SK-N-SH (cell line): ENCODE measurements at regions not wholly inside any gene's neighbourhood (a gene's known extent, or its start where the extent isn't known, plus 50 kb on each side); places are given as distances from the start of the nearest gene placed in this dataset.

Experiments
- CTCF ChIA-PET: fragments of 300-600, 350-600 bp; formaldehyde crosslinking; extraction: SDS; loops from one replicate; lab custom pipeline; 2021; lab: Yijun Ruan, JAX
- POLR2A ChIA-PET: fragments of 350-600 bp; sonication (Branson Sonifier 250); formaldehyde crosslinking; extraction: SDS; loops from one replicate; lab custom pipeline; 2020; ENCODE audit warnings: antibody characterized with exemption, inconsistent platforms; lab: Yijun Ruan, JAX
- DNase-seq: peaks from one replicate; pipeline ENCODE4 v3.0.0; 2012
- H2AFZ ChIP-seq: fragments of 200-600 bp; sonication (generic); 2 replicates; pipeline ENCODE4 v1.8.1; 2016; ENCODE audit warnings: antibody characterized with exemption, mild to moderate bottlenecking, low read depth
- H3F3A ChIP-seq: fragments of 200-600 bp; sonication (generic); replicated peaks from 2 replicates; pipeline ENCODE3; 2016; ENCODE audit warnings: antibody characterized with exemption, mild to moderate bottlenecking; ENCODE audit not compliant: insufficient read depth
- H3K27ac ChIP-seq, 2 experiments: fragments of 200-500 bp in 1 of 2; fragments of 200-600 bp in 1 of 2; sonication (Bioruptor generic) in 1 of 2; sonication (generic), shearing (Covaris generic) in 1 of 2; 2 replicates each; pipeline versions ENCODE4 v1.5.1 to v1.6.1; 2014 to 2016; ENCODE audit warnings: low read depth in 2 of 2, inconsistent platforms in 1 of 2, low read length in 1 of 2, mild to moderate bottlenecking in 1 of 2, mixed read lengths in 1 of 2
- H3K27me3 ChIP-seq: fragments of 200-600 bp; sonication (generic), shearing (Covaris generic); 2 replicates; pipeline ENCODE4 v1.6.1; 2016; ENCODE audit warnings: mixed run types; ENCODE audit not compliant: insufficient read depth
- H3K36me3 ChIP-seq, 2 experiments: fragments of 200-500 bp in 1 of 2; fragments of 200-600 bp in 1 of 2; sonication (Bioruptor generic) in 1 of 2; sonication (generic) in 1 of 2; replicated peaks in 1 of 2; 2 replicates each; pipeline versions ENCODE3 to v1.5.1; 2014 to 2016; ENCODE audit warnings: low read length in 1 of 2, mild to moderate bottlenecking in 1 of 2; ENCODE audit not compliant: insufficient read depth in 2 of 2, control insufficient read depth in 1 of 2
- H3K4me1 ChIP-seq, 2 experiments: fragments of 200-500 bp in 1 of 2; fragments of 200-600 bp in 1 of 2; sonication (Bioruptor generic) in 1 of 2; sonication (generic), shearing (Covaris generic) in 1 of 2; 2 replicates each; pipeline versions ENCODE4 v1.5.1 to v1.6.1; 2014 to 2016; ENCODE audit warnings: low read depth in 1 of 2, low read length in 1 of 2, mixed run types in 1 of 2; ENCODE audit not compliant: insufficient read depth in 2 of 2, control insufficient read depth in 1 of 2
- H3K4me2 ChIP-seq: fragments of 200-600 bp; sonication (generic), shearing (Covaris generic); 2 replicates; pipeline ENCODE4 v1.6.1; 2017; ENCODE audit warnings: mixed run types
- H3K4me3 ChIP-seq, 2 experiments: fragments of 200-500 bp in 1 of 2; fragments of 200-600 bp in 1 of 2; sonication (Bioruptor generic) in 1 of 2; sonication (generic), shearing (Covaris generic) in 1 of 2; 2 replicates each; pipeline versions ENCODE4 v1.5.1 to v1.8.1; 2014 to 2016; ENCODE audit warnings: low read depth in 2 of 2, inconsistent platforms in 1 of 2, low read length in 1 of 2, mild to moderate bottlenecking in 1 of 2, mixed read lengths in 1 of 2, moderate library complexity in 1 of 2
- H3K79me2 ChIP-seq: fragments of 200-600 bp; sonication (generic); 2 replicates; pipeline ENCODE4 v1.8.1; 2017; ENCODE audit warnings: mild to moderate bottlenecking; ENCODE audit not compliant: insufficient read depth
- H3K9ac ChIP-seq: fragments of 200-600 bp; sonication (generic); 2 replicates; pipeline ENCODE4 v1.6.1; 2017; ENCODE audit warnings: mixed run types
- H3K9me2 ChIP-seq: fragments of 200-600 bp; sonication (generic); 2 replicates; pipeline ENCODE4 v1.6.1; 2017; ENCODE audit warnings: mixed run types
- H3K9me3 ChIP-seq: fragments of 200-600 bp; sonication (generic); 2 replicates; pipeline ENCODE4 v1.6.1; 2017; ENCODE audit warnings: mixed run types, mild to moderate bottlenecking, moderate library complexity
- H4K20me1 ChIP-seq: fragments of 200-600 bp; sonication (generic); 2 replicates; pipeline ENCODE4 v1.6.1; 2017; ENCODE audit warnings: mild to moderate bottlenecking, mixed run types; ENCODE audit not compliant: insufficient read depth
- FOSL2 ChIP-seq: IDR thresholded peaks from 2 replicates; pipeline ENCODE4 v1.4.0; 2012; ENCODE audit warnings: low read depth, mild to moderate bottlenecking, moderate library complexity, borderline replicate concordance
- FOXJ3 ChIP-seq: sonication (generic); formaldehyde crosslinking; IDR thresholded peaks from 2 replicates; pipeline ENCODE4 v1.5.1; 2020; ENCODE audit warnings: mild to moderate bottlenecking, missing genetic modification reagents
- GABPA ChIP-seq: IDR thresholded peaks from 2 replicates; pipeline ENCODE4 v1.4.0; 2012; ENCODE audit warnings: low read depth, mild to moderate bottlenecking
- GATA2 ChIP-seq: sonication (generic); formaldehyde crosslinking; IDR thresholded peaks from 2 replicates; pipeline ENCODE4 v1.5.0; 2020; ENCODE audit warnings: mild to moderate bottlenecking, missing genetic modification reagents
- JUND ChIP-seq: IDR thresholded peaks from 2 replicates; pipeline ENCODE4 v1.4.0; 2012
- NFIC ChIP-seq: IDR thresholded peaks from 2 replicates; pipeline ENCODE4 v1.4.0; 2012; ENCODE audit warnings: borderline replicate concordance
- POLR2AphosphoS5 ChIP-seq: IDR thresholded peaks from 2 replicates; pipeline ENCODE4 v1.6.1; 2012; ENCODE audit warnings: low read depth, low read length
- RFX5 ChIP-seq: IDR thresholded peaks from 2 replicates; pipeline ENCODE4 v1.6.1; 2012; ENCODE audit warnings: mild to moderate bottlenecking, improper control_type of control experiment, low read length
- SIN3A ChIP-seq: IDR thresholded peaks from 2 replicates; pipeline ENCODE4 v1.6.1; 2012; ENCODE audit warnings: low read depth, mild to moderate bottlenecking, low read length, moderate library complexity, borderline replicate concordance
- TCF12 ChIP-seq: IDR thresholded peaks from 2 replicates; pipeline ENCODE4 v1.4.0; 2012
- TEAD4 ChIP-seq: IDR thresholded peaks from 2 replicates; pipeline ENCODE4 v1.4.0; 2012; ENCODE audit warnings: mild to moderate bottlenecking, borderline replicate concordance; ENCODE audit not compliant: insufficient read depth
- YY1 ChIP-seq: IDR thresholded peaks from 2 replicates; pipeline ENCODE4 v1.4.0; 2012; ENCODE audit warnings: low read depth, mild to moderate bottlenecking
- WGBS: methylation state at CpG from one replicate; pipeline ENCODE4 v1.1.6; 2017; ENCODE audit warnings: low lambda C conversion rate; 5-methylcytosine and 5-hydroxymethylcytosine counted together
- TF ChIP-seq, protein P1 (sequence below): IDR thresholded peaks from 2 replicates; pipeline ENCODE4 v1.4.0; 2012; ENCODE audit warnings: low read depth
- TF ChIP-seq, protein P2 (sequence below): IDR thresholded peaks from 2 replicates; pipeline ENCODE4 v1.4.0; 2012; ENCODE audit warnings: low read depth, borderline replicate concordance
- TF ChIP-seq, protein P3 (sequence below): IDR thresholded peaks from 2 replicates; pipeline ENCODE4 v1.4.0; 2012; ENCODE audit warnings: low read depth, borderline replicate concordance
- TF ChIP-seq, protein P4 (sequence below): IDR thresholded peaks from 2 replicates; pipeline ENCODE4; 2012
- TF ChIP-seq, protein P5 (sequence below): IDR thresholded peaks from 2 replicates; pipeline ENCODE4 v1.6.1; 2012; ENCODE audit warnings: mild to moderate bottlenecking, low read depth, low read length, moderate library complexity

DNA sequence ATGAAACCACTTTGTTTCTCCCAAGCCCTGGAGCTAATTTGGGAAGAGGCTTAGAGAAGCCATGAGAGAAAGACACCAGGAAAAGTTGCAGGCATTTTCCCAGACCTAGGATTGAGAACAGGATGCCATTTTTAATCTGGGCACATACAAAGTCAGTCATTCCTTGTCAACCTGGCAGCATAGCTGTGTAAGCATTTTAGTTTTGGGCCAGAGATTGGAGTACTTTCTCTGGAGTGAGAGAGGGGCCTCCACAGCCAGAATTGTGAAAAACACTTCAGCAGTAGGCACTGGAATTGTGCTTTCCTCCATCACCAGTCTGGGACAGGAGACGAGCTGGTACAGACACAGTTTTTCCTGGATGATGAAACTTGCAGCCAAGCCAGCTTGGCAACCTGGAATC lies 390.3 kb upstream of the DMAC1 start:
- ChIA-PET POLR2A (no interaction called here), CTCF (interaction anchor here (0.8 to 1.2 kb wide), 2 partner anchors 149 to 706 kb away, joined by 3 to 4 read pairs; no protein-coding TSS in a partner anchor)
- no peaks in the 10 kb centered on the region for H3K36me3 ChIP-seq
- no peak overlapping the region for H3K9ac ChIP-seq
- H3F3A ChIP-seq: no peaks in the 10 kb centered on the region
- no peaks in the 10 kb centered on the region for H3K9me3 ChIP-seq
- H3K27me3 ChIP-seq: no peaks in the 10 kb centered on the region
- peak overlapping the region in 1 of 2 experiments; percentile 94; a peak in 2 of 4 replicates for H3K27ac ChIP-seq
- no peak for DNase-seq
- WGBS: 38% methylated on average over 1 of the region's 1 CpG
- no peaks in the 10 kb centered on the region for H4K20me1 ChIP-seq
- H3K4me1 ChIP-seq: peaks cover 0 to 3% of the 10 kb centered on the region in 2 experiments; a peak in 2 of 4 replicates
- H3K79me2 ChIP-seq: no peaks in the 10 kb centered on the region
- H3K4me3 ChIP-seq: no peak overlapping the region
- no peaks in the 10 kb centered on the region for H3K9me2 ChIP-seq
- H2AFZ ChIP-seq: no peak overlapping the region
- TF ChIP-seq POLR2AphosphoS5 (no peak), RFX5 (no peak), TEAD4 (no peak), FOXJ3 (CRISPR knock-in tag) (no peak), TCF12 (no peak), GABPA (no peak), NFIC (no peak), GATA2 (CRISPR knock-in tag) (no peak), YY1 (no peak), SIN3A (no peak), FOSL2 (no peak), JUND (no peak)
- TF ChIP-seq, protein P1, sequence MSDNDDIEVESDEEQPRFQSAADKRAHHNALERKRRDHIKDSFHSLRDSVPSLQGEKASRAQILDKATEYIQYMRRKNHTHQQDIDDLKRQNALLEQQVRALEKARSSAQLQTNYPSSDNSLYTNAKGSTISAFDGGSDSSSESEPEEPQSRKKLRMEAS: no peak
- TF ChIP-seq, protein P2, sequence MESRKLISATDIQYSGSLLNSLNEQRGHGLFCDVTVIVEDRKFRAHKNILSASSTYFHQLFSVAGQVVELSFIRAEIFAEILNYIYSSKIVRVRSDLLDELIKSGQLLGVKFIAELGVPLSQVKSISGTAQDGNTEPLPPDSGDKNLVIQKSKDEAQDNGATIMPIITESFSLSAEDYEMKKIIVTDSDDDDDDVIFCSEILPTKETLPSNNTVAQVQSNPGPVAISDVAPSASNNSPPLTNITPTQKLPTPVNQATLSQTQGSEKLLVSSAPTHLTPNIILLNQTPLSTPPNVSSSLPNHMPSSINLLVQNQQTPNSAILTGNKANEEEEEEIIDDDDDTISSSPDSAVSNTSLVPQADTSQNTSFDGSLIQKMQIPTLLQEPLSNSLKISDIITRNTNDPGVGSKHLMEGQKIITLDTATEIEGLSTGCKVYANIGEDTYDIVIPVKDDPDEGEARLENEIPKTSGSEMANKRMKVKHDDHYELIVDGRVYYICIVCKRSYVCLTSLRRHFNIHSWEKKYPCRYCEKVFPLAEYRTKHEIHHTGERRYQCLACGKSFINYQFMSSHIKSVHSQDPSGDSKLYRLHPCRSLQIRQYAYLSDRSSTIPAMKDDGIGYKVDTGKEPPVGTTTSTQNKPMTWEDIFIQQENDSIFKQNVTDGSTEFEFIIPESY: no peak
- TF ChIP-seq, protein P3, sequence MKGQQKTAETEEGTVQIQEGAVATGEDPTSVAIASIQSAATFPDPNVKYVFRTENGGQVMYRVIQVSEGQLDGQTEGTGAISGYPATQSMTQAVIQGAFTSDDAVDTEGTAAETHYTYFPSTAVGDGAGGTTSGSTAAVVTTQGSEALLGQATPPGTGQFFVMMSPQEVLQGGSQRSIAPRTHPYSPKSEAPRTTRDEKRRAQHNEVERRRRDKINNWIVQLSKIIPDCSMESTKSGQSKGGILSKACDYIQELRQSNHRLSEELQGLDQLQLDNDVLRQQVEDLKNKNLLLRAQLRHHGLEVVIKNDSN: no peak
- TF ChIP-seq, protein P4, sequence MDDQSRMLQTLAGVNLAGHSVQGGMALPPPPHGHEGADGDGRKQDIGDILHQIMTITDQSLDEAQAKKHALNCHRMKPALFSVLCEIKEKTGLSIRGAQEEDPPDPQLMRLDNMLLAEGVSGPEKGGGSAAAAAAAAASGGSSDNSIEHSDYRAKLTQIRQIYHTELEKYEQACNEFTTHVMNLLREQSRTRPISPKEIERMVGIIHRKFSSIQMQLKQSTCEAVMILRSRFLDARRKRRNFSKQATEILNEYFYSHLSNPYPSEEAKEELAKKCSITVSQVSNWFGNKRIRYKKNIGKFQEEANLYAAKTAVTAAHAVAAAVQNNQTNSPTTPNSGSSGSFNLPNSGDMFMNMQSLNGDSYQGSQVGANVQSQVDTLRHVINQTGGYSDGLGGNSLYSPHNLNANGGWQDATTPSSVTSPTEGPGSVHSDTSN: no peak
- TF ChIP-seq, protein P5, sequence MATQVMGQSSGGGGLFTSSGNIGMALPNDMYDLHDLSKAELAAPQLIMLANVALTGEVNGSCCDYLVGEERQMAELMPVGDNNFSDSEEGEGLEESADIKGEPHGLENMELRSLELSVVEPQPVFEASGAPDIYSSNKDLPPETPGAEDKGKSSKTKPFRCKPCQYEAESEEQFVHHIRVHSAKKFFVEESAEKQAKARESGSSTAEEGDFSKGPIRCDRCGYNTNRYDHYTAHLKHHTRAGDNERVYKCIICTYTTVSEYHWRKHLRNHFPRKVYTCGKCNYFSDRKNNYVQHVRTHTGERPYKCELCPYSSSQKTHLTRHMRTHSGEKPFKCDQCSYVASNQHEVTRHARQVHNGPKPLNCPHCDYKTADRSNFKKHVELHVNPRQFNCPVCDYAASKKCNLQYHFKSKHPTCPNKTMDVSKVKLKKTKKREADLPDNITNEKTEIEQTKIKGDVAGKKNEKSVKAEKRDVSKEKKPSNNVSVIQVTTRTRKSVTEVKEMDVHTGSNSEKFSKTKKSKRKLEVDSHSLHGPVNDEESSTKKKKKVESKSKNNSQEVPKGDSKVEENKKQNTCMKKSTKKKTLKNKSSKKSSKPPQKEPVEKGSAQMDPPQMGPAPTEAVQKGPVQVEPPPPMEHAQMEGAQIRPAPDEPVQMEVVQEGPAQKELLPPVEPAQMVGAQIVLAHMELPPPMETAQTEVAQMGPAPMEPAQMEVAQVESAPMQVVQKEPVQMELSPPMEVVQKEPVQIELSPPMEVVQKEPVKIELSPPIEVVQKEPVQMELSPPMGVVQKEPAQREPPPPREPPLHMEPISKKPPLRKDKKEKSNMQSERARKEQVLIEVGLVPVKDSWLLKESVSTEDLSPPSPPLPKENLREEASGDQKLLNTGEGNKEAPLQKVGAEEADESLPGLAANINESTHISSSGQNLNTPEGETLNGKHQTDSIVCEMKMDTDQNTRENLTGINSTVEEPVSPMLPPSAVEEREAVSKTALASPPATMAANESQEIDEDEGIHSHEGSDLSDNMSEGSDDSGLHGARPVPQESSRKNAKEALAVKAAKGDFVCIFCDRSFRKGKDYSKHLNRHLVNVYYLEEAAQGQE: no peak
- H3K4me2 ChIP-seq: no peak overlapping the region
